ENCODE measurements at regions not wholly inside any gene's neighbourhood (a gene's known extent, or its start where the extent isn't known, plus 50 kb on each side); places are given as distances from the start of the nearest gene placed in this dataset.
A peak's percentile ranks its signal among the peaks of the same experiment; 100 is the strongest.

GRCh38 chr6:67231092-67231491 is 1404.0 kb upstream of the ADGRB3 start:
- ChIA-PET POLR2A (no interaction called here), CTCF (no interaction called here)
- DNase-seq (ENCODE audit: low read depth in 1 of 2, low spot score in 1 of 2) = no peak
- ATAC-seq = no peak
- H3K4me2 ChIP-seq = no peak overlapping the region
- TF ChIP-seq JUNB (IDR thresholded peaks at IDR 0.05) (no peak), RARB (CRISPR knock-in tag; IDR thresholded peaks at IDR 0.05) (no peak), HES2 (IDR thresholded peaks at IDR 0.05) (no peak), E2F6 (IDR thresholded peaks at IDR 0.05; ENCODE audit: borderline replicate concordance, low read depth) (no peak), POLR2A (IDR thresholded peaks at IDR 0.05; ENCODE audit: low read length) (no peak), TFCP2L1 (CRISPR knock-in tag; IDR thresholded peaks at IDR 0.05) (no peak), NFE2L2 (conservative IDR thresholded peaks at IDR 0.05; ENCODE audit: low read length) (no peak), PHF8 (IDR thresholded peaks at IDR 0.05; ENCODE audit: borderline replicate concordance, low read depth) (no peak), EP300 (IDR thresholded peaks at IDR 0.05) (no peak), ELK1 (IDR thresholded peaks at IDR 0.05; ENCODE audit: low read depth, low read length) (no peak), RFX5 (IDR thresholded peaks at IDR 0.05) (no peak), SREBF2 (IDR thresholded peaks at IDR 0.05) (no peak), KDM5A (IDR thresholded peaks at IDR 0.05) (no peak), TP53 (CRISPR knock-in tag; IDR thresholded peaks at IDR 0.05) (no peak)
- TF ChIP-seq, protein P1, sequence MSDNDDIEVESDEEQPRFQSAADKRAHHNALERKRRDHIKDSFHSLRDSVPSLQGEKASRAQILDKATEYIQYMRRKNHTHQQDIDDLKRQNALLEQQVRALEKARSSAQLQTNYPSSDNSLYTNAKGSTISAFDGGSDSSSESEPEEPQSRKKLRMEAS (IDR thresholded peaks at IDR 0.05) = no peak
- H3K4me3 ChIP-seq = no peak overlapping the region
- FAIRE-seq = no peak
- no peak overlapping the region for H3K27ac ChIP-seq
- no peaks in the 10 kb centered on the region for H3K9me3 ChIP-seq
- no peaks in the 10 kb centered on the region for H3K4me1 ChIP-seq
- 81% methylated on average over 1 of the region's 1 CpG for WGBS (ENCODE audit: missing lambda C conversion rate)

DNA sequence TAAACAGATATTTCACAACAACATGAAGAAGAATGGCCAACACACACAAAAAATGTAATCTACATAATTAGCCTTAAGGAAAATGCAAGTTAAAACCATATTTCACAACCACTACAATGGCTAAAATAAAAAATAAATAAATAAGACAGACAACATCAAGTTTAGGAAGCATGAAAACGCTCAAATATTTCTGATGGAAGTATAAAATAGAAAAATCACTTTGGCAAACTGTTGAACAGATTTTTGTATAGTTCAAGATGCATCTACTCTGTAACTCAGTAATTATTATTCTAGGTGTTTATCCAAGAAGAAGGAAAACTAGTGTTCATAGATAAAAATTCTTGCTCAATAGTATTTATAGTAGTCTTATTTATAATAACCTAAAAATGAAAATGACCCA is 1410.1 kb upstream of the ADGRB3 start:
- no peak for DNase-seq (ENCODE audit: low read depth in 1 of 2, low spot score in 1 of 2)
- peak; percentile 9 for TF ChIP-seq MAFK (IDR thresholded peaks at IDR 0.05; ENCODE audit: partially characterized antibody)
- TF ChIP-seq, protein P2, sequence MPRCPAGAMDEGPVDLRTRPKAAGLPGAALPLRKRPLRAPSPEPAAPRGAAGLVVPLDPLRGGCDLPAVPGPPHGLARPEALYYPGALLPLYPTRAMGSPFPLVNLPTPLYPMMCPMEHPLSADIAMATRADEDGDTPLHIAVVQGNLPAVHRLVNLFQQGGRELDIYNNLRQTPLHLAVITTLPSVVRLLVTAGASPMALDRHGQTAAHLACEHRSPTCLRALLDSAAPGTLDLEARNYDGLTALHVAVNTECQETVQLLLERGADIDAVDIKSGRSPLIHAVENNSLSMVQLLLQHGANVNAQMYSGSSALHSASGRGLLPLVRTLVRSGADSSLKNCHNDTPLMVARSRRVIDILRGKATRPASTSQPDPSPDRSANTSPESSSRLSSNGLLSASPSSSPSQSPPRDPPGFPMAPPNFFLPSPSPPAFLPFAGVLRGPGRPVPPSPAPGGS (IDR thresholded peaks at IDR 0.05) = no peak
- no peak overlapping the region for H3K4me2 ChIP-seq
- no peak for ATAC-seq
- no peaks in the 10 kb centered on the region for H3K4me1 ChIP-seq
- no peak for FAIRE-seq
- ChIA-PET CTCF (no interaction called here), POLR2A (no interaction called here)
- no peak overlapping the region for H3K4me3 ChIP-seq
- no peaks in the 10 kb centered on the region; the same call in 2 of the 3 replicates for H3K9me3 ChIP-seq
- WGBS (ENCODE audit: missing lambda C conversion rate) = 0% methylated on average over 1 of the region's 1 CpG
- H3K27ac ChIP-seq = no peak overlapping the region

DNA sequence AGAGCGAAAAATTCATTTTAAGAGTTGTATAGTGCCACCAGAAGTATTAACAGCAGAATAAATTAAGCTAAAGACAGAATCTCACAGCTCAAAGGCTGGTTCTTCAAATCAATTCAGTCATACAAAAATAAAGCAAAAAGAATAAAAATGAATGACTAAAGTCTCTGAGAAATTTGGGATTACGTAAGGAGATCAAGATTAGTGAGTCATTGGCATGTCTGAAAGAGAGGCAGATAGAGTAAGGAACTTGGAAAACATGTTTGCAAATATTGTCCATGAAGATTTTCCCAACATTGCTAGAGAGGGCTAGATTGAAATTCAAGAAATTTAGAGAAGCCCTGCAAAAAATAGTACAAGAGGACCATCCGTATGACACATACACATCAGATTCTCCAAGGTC is 1413.9 kb upstream of the ADGRB3 start:
- DNase-seq (ENCODE audit: low read depth in 1 of 2, low spot score in 1 of 2) (no peak), ATAC-seq (no peak), FAIRE-seq (no peak)
- Histone ChIP-seq H3K4me2 (no peak overlapping the region), H3K27ac (no peak overlapping the region), H3K4me1 (no peaks in the 10 kb centered on the region), H3K9me3 (no peaks in the 10 kb centered on the region; the same call in 2 of the 3 replicates), H3K4me3 (no peak overlapping the region)
- ChIA-PET POLR2A (no interaction called here), CTCF (no interaction called here)
- WGBS (ENCODE audit: missing lambda C conversion rate) = 45% methylated on average over 3 of the region's 3 CpGs
- no peak for TF ChIP-seq EHF (CRISPR knock-in tag; IDR thresholded peaks at IDR 0.05)
- no peak for TF ChIP-seq FOSL2 (IDR thresholded peaks at IDR 0.05)
- TF ChIP-seq FOSL2 (CRISPR knock-in tag; IDR thresholded peaks at IDR 0.05) = no peak
- no peak for TF ChIP-seq ATOH8 (CRISPR knock-in tag; IDR thresholded peaks at IDR 0.05; ENCODE audit: low read depth)
- TF ChIP-seq, protein P3, sequence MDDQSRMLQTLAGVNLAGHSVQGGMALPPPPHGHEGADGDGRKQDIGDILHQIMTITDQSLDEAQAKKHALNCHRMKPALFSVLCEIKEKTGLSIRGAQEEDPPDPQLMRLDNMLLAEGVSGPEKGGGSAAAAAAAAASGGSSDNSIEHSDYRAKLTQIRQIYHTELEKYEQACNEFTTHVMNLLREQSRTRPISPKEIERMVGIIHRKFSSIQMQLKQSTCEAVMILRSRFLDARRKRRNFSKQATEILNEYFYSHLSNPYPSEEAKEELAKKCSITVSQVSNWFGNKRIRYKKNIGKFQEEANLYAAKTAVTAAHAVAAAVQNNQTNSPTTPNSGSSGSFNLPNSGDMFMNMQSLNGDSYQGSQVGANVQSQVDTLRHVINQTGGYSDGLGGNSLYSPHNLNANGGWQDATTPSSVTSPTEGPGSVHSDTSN (IDR thresholded peaks at IDR 0.05) = no peak
- TF ChIP-seq NPAS2 (CRISPR knock-in tag; IDR thresholded peaks at IDR 0.05; ENCODE audit: borderline replicate concordance) = no peak
- no peak for TF ChIP-seq ZFP36 (IDR thresholded peaks at IDR 0.05; ENCODE audit: borderline replicate concordance, partially characterized antibody)
- TF ChIP-seq HOXA7 (CRISPR knock-in tag; IDR thresholded peaks at IDR 0.05) = no peak

All from A549 (cell line).